HEK293T (cell line): ENCODE measurements at regions not wholly inside any gene's neighbourhood (a gene's known extent, or its start where the extent isn't known, plus 50 kb on each side); places are given as distances from the start of the nearest gene placed in this dataset.

Experiments
- BHLHE40 ChIP-seq: fragments of 450-650 bp; IDR thresholded peaks from 2 replicates; pipeline ENCODE4 v1.6.1; 2016; ENCODE audit warnings: mild to moderate bottlenecking, moderate library complexity, borderline replicate concordance
- NFRKB ChIP-seq: fragments of 450-650 bp; IDR thresholded peaks from 2 replicates; pipeline ENCODE4 v1.6.1; 2016; ENCODE audit warnings: mild to moderate bottlenecking, moderate library complexity
- SP1 ChIP-seq: fragments of 450-650 bp; IDR thresholded peaks from 2 replicates; pipeline ENCODE4 v1.6.1; 2017
- TARDBP ChIP-seq: fragments of 450-650 bp; IDR thresholded peaks from 2 replicates; pipeline ENCODE4 v1.6.1; 2016
- TF ChIP-seq, protein P1 (sequence below): fragments of 450-650 bp; IDR thresholded peaks from 2 replicates; pipeline ENCODE4 v1.6.1; 2016

DNA sequence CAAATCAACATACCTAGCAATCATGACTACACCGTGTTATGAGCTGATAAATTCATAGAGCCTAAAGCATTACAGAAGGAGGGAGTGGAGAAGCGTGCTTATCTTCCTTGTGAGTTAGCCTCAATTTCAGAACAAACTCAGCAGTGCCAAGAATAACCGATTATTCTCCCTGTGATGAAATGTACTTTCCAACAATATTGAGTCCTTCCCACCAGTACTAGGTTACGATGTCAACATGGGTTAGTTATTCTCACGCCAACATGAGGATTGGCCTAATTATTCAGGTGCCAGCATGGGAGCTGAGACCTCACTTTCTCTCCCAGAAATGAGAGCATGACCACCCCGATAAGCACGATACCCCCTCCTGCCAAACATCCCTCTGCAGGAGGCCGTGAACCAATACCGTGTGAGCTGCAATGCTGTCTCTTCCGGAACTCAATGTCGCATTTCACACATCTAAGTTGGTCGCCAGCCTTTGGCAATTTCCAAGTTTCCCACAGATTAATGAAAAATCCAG is 193.7 kb downstream of the ENC1 start:
- TF ChIP-seq TARDBP (no peak), NFRKB (no peak), SP1 (no peak), BHLHE40 (no peak)
- TF ChIP-seq, protein P1, sequence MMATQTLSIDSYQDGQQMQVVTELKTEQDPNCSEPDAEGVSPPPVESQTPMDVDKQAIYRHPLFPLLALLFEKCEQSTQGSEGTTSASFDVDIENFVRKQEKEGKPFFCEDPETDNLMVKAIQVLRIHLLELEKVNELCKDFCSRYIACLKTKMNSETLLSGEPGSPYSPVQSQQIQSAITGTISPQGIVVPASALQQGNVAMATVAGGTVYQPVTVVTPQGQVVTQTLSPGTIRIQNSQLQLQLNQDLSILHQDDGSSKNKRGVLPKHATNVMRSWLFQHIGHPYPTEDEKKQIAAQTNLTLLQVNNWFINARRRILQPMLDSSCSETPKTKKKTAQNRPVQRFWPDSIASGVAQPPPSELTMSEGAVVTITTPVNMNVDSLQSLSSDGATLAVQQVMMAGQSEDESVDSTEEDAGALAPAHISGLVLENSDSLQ = no peak
